ENCODE measurements at regions not wholly inside any gene's neighbourhood (a gene's known extent, or its start where the extent isn't known, plus 50 kb on each side); places are given as distances from the start of the nearest gene placed in this dataset.
"Not testable (repeated sequence)": the region's sequence is repeated elsewhere in the genome, so short reads cannot be mapped to it uniquely, and the experiment has no call there.

DNA sequence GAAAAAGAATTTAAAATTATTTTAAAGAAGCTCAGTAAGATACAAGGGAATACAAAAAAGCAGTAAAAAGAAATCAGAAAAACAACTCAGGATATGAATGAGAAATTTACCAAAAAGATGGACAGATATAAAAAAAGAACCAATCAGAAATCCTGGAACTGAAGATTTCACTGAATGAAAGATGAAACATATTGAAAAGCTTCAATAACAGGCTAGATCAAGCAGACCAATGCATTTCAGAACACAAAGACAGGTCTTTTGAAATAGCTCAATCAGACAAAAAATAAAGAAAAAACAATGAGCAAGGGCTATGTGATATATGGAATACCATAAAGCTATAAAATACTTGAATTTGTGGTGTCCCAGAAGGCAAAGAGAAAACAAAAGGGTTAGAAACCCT is 322.6 kb upstream of the POU5F2 start:
- Histone ChIP-seq H3K4me3 (no peak overlapping the region), H3K27me3 (ENCODE audit: low read depth) (no peaks in the 10 kb centered on the region), H3K9me3 (peaks cover 36% of the 10 kb centered on the region), H3K36me3 (no peaks in the 10 kb centered on the region), H3K4me1 (no peaks in the 10 kb centered on the region), H3K27ac (no peak overlapping the region)
- intact Hi-C loops (cut with DNase I), result no loop called here
- DNase-seq (no peak), ATAC-seq (no peak)
- TF ChIP-seq, protein P1, sequence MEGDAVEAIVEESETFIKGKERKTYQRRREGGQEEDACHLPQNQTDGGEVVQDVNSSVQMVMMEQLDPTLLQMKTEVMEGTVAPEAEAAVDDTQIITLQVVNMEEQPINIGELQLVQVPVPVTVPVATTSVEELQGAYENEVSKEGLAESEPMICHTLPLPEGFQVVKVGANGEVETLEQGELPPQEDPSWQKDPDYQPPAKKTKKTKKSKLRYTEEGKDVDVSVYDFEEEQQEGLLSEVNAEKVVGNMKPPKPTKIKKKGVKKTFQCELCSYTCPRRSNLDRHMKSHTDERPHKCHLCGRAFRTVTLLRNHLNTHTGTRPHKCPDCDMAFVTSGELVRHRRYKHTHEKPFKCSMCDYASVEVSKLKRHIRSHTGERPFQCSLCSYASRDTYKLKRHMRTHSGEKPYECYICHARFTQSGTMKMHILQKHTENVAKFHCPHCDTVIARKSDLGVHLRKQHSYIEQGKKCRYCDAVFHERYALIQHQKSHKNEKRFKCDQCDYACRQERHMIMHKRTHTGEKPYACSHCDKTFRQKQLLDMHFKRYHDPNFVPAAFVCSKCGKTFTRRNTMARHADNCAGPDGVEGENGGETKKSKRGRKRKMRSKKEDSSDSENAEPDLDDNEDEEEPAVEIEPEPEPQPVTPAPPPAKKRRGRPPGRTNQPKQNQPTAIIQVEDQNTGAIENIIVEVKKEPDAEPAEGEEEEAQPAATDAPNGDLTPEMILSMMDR (IDR thresholded peaks at IDR 0.05), result no peak

DNA sequence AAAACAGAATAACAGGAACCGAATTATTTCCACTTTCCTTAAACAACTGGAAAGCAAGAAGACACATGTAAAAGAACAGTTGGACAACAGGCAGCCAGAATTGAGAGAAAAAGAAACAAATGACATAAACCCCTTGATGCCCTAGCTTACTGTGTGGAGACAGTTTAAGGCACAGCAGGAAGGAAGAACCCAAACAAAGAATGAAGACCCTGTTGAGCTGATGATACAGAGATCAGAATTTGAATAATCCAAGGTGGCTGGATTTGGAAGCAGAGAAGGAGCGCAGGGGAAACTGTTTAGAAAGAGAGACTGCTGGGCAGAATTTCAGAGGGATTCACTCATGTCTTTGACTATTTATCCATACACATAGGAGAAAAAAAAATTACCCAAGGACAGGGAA is 316.3 kb upstream of the POU5F2 start:
- H3K4me1 ChIP-seq, result no peaks in the 10 kb centered on the region
- intact Hi-C loops (cut with DNase I), result no loop called here
- TF ChIP-seq, protein P1 (IDR thresholded peaks at IDR 0.05), result no peak

DNA sequence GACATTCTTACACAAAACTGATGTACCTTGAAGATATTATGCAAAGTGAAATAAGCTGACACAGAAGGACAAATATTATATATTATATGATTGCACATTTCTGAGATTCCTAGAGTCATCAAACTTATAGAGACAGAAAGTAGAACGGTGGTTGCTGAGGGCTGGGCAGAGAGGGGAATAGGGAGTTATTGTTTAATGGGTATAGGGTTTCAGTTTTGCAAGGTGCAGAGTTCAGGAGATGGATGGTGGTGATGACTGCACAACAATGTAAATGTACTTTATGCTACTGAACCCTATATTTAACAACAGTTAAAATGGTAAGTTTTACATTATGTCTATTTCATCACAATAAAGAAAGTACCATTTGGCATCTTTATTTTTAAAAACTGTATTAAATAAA is 315.8 kb upstream of the POU5F2 start:
- Histone ChIP-seq H3K9me3 (no peaks in the 10 kb centered on the region), H3K27me3 (ENCODE audit: low read depth) (no peaks in the 10 kb centered on the region), H3K4me3 (no peak overlapping the region), H3K27ac (no peak overlapping the region), H3K4me1 (no peaks in the 10 kb centered on the region), H3K36me3 (no peaks in the 10 kb centered on the region)
- intact Hi-C loops (cut with DNase I), result no loop called here
- TF ChIP-seq, protein P1 (IDR thresholded peaks at IDR 0.05), result no peak
- ATAC-seq (no peak), DNase-seq (no peak)

More for the DNA sequence above, 316.3 kb upstream of the POU5F2 start:
- DNase-seq (no peak), ATAC-seq (no peak)
- no peak overlapping the region for H3K27ac ChIP-seq
- H3K36me3 ChIP-seq, result no peaks in the 10 kb centered on the region
- no peak overlapping the region for H3K4me3 ChIP-seq
- H3K27me3 ChIP-seq (ENCODE audit: low read depth), result no peaks in the 10 kb centered on the region
- H3K9me3 ChIP-seq, result no peaks in the 10 kb centered on the region

DNA sequence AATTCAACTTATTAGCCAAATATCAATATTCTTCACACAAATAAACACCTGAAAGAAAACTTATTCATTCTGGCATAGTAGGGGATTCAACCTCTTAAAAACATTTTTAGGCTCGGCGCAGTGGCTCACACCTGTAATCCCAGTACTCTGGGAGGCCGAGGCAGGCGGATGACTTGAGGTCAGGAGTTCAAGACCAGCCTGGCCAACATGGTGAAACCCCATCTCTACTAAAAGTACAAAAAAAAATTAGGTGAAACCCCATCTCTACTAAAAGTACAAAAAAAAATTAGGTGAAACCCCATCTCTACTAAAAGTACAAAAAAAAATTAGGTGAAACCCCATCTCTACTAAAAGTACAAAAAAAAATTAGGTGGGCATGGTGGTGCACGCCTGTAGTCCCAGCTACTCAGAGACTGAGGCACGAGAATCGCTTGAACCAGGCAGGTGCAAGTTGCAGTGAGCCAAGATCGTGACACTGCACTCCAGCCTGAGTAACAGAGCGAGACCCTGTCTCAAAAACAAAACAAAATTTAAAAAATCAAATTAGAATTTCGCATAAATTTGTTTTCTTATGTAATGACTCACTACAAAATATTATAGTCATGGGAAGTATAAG is 308.0 kb upstream of the POU5F2 start:
- intact Hi-C loops (cut with DNase I); ATAC-seq: not testable (repeated sequence)

DNA sequence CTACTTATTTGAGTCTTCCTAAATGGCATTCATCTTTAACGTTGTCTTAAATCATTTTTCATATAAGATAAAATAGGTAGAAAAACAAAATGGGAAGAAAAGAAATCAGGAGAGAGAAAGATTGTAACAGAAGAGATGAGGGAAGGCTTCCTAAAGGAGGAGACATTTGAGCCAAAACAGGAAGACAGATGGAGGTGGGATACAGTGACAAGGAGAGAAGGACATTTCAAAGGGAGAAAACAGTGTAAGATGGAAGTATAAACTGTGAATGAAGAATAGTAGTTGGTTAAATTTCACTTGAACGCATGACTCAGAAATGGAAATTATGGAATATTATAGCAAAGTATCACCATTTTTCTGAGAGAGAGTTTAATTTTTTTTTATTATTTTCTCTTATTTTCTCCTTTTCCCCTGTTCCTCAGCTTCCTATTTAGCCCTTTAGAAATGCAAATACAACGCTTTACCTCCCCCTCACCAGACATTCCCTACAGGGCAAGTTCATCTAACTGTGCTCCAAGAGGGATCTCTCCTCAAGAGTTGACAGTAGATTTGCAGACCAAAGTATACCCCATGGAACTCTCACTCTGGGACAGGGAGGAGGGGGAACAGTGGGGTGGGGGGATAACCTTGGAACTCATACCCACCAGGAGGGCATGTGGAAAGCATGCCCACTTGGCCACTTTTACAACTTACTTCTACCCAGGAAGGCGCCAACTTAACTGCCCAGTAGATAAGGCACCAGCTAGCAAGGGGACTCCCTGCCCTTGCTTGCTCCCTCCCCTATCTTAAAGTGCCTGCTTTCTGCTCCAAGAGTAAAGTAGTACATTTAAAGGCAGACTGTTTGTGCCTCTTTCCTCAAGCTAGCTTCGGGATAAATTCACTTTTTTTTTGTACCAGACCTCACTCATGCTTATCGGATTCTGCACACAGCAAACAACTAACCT is 304.7 kb upstream of the POU5F2 start:
- intact Hi-C loops (cut with DNase I), result no loop called here
- ATAC-seq (no peak), DNase-seq (no peak)
- Histone ChIP-seq H3K27ac (no peak overlapping the region), H3K27me3 (ENCODE audit: low read depth) (no peaks in the 10 kb centered on the region), H3K4me3 (no peak overlapping the region), H3K36me3 (peaks cover 25% of the 10 kb centered on the region), H3K4me1 (no peaks in the 10 kb centered on the region), H3K9me3 (no peaks in the 10 kb centered on the region)
- TF ChIP-seq, protein P1 (IDR thresholded peaks at IDR 0.05), result no peak

More for the DNA sequence above, 308.0 kb upstream of the POU5F2 start:
- H3K9me3 ChIP-seq; H3K4me1 ChIP-seq; H3K27ac ChIP-seq; H3K4me3 ChIP-seq; H3K27me3 ChIP-seq (ENCODE audit: low read depth); DNase-seq: not testable (repeated sequence)
- H3K36me3 ChIP-seq, result peaks cover 25% of the 10 kb centered on the region

DNA sequence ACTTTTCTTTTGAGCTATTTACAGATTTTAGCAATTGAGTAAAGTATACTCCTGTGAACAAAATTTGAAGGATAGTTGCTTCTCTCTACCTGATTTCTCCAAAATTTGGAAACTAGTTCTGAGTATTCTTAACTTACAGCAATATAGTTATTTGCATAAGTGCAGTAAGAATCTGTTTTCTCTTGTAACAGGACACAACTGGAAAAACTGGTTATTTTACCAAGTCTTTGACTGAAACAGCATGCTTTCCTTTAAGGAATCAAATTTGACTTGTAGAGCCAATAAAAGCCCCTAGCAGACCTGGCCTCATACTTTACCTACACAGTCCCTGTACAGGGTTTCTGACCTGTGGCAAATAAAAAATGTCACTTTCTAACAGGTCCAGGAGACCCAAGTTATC is 301.9 kb upstream of the POU5F2 start:
- H3K27me3 ChIP-seq (ENCODE audit: low read depth), result no peaks in the 10 kb centered on the region
- no peak for ATAC-seq

More for the DNA sequence above, 301.9 kb upstream of the POU5F2 start:
- Histone ChIP-seq H3K4me3 (no peak overlapping the region), H3K36me3 (peaks cover 8% of the 10 kb centered on the region), H3K9me3 (no peaks in the 10 kb centered on the region), H3K27ac (no peak overlapping the region), H3K4me1 (no peaks in the 10 kb centered on the region)
- no peak for DNase-seq
- TF ChIP-seq, protein P1 (IDR thresholded peaks at IDR 0.05), result no peak
- intact Hi-C loops (cut with DNase I), result no loop called here
